ENCODE measurements at regions not wholly inside any gene's neighbourhood (a gene's known extent, or its start where the extent isn't known, plus 50 kb on each side); places are given as distances from the start of the nearest gene placed in this dataset.

- no peak overlapping the region for H2BK20ac ChIP-seq (ENCODE audit: low read length)
- FAIRE-seq (no peak), DNase-seq (ENCODE audit: low read depth in 1 of 2, low spot score in 2 of 2) (no peak)
- ChIA-PET POLR2A (ENCODE audit: partially characterized antibody) (no interaction called here), CTCF (ENCODE audit: partially characterized antibody) (interaction anchor here (0.6 to 0.9 kb wide), 3 partner anchors 50 to 1033 kb away, joined by 3 to 4 read pairs (median 3); no protein-coding TSS in a partner anchor)
- no peak overlapping the region for H3K27ac ChIP-seq (ENCODE audit: low read depth, low read length)
- no peaks in the 10 kb centered on the region for H4K20me1 ChIP-seq (replicated peaks in 1 of 2; ENCODE audit: control insufficient read depth in 1 of 2, insufficient read depth in 2 of 2, low read length in 2 of 2)
- no peak overlapping the region for H4K5ac ChIP-seq (ENCODE audit: insufficient read length, low read depth, low read length)
- no peak overlapping the region for H2BK12ac ChIP-seq (ENCODE audit: low read depth, low read length)
- TF ChIP-seq ASH2L (IDR thresholded peaks at IDR 0.05; ENCODE audit: low read length), result no peak
- no peak overlapping the region for H2AK5ac ChIP-seq (ENCODE audit: low read depth, low read length)
- no peak overlapping the region for H3K4me2 ChIP-seq (ENCODE audit: insufficient read depth in 1 of 2, low read depth in 2 of 2, low read length in 2 of 2)
- H4K8ac ChIP-seq (ENCODE audit: extremely low read depth, insufficient read depth, low read length), result no peak overlapping the region
- H3K9me3 ChIP-seq (ENCODE audit: insufficient read depth in 2 of 2, low read depth in 1 of 2, low read length in 1 of 2), result no peaks in the 10 kb centered on the region
- H2BK15ac ChIP-seq (ENCODE audit: low read length), result no peak overlapping the region
- no peak overlapping the region for H2BK120ac ChIP-seq (replicated peaks; ENCODE audit: low read depth, low read length)
- H3K23me2 ChIP-seq (ENCODE audit: low read depth, low read length), result no peaks in the 10 kb centered on the region
- 59% methylated on average over 3 of the region's 3 CpGs; no CpG with 5 or more reads in 1 of the 2 experiments for WGBS, 2 experiments (ENCODE audit: extremely low coverage in 1 of 2, insufficient coverage in 1 of 2, insufficient read length in 1 of 2, insufficient replicate concordance in 2 of 2, low coverage in 1 of 2, low lambda C conversion rate in 2 of 2, missing lambda C conversion rate in 1 of 2)
- no peak overlapping the region for H4K91ac ChIP-seq (replicated peaks; ENCODE audit: insufficient read length, low read length)
- no peak overlapping the region for H3K4me3 ChIP-seq (ENCODE audit: extremely low read depth in 1 of 4, insufficient read depth in 2 of 4, low read depth in 3 of 4, low read length in 4 of 4)
- H3K9ac ChIP-seq (replicated peaks in 1 of 4; ENCODE audit: extremely low read depth in 1 of 4, low read depth in 3 of 4, low read length in 3 of 4), result no peak overlapping the region
- no peaks in the 10 kb centered on the region for H3K79me1 ChIP-seq (ENCODE audit: low read depth, low read length)
- no peaks in the 10 kb centered on the region for H3K4me1 ChIP-seq (replicated peaks in 1 of 4; ENCODE audit: control insufficient read depth in 3 of 4, insufficient read depth in 4 of 4, low read length in 3 of 4)
- H3K36me3 ChIP-seq (ENCODE audit: control insufficient read depth in 2 of 4, insufficient read depth in 4 of 4, low read length in 3 of 4), result no peaks in the 10 kb centered on the region
- no peak overlapping the region for H3K14ac ChIP-seq (ENCODE audit: insufficient read length)
- peaks cover 0 to 2% (median 0%) of the 10 kb centered on the region in 4 experiments; a peak in 1 of 7 replicates for H3K27me3 ChIP-seq (replicated peaks in 1 of 4; ENCODE audit: control insufficient read depth in 3 of 4, extremely low read depth in 1 of 4, insufficient read depth in 3 of 4, low read length in 3 of 4)
- H3K18ac ChIP-seq (ENCODE audit: extremely low read depth, low read length), result no peak overlapping the region
- no peak overlapping the region for H2BK5ac ChIP-seq (ENCODE audit: low read depth, low read length)
- H3K23ac ChIP-seq (ENCODE audit: insufficient read length), result no peak overlapping the region
- no peak overlapping the region for H2AFZ ChIP-seq (ENCODE audit: low read length)
- H3K79me2 ChIP-seq (ENCODE audit: control insufficient read depth in 1 of 2, insufficient read depth in 2 of 2, low read length in 2 of 2), result no peaks in the 10 kb centered on the region
- no peak overlapping the region for H3K4ac ChIP-seq (replicated peaks; ENCODE audit: insufficient read length, low read depth, low read length)
- no peak overlapping the region for H3K56ac ChIP-seq (replicated peaks; ENCODE audit: insufficient read length, low read depth, low read length)
Observed at GRCh38 chr2:116580209-116580608, 1234.3 kb upstream of the DDX18 start.

Data from H1 (cell line).